Smooth muscle cell (in vitro differentiated cells): ENCODE measurements at regions not wholly inside any gene's neighbourhood (a gene's known extent, or its start where the extent isn't known, plus 50 kb on each side); places are given as distances from the start of the nearest gene placed in this dataset.

Experiments
- DNase-seq: peaks from one replicate; lab custom pipeline; 2025; ENCODE audit not compliant: unreplicated experiment; lab: John Stamatoyannopoulos, UW
- H2AFZ ChIP-seq: fragments of 200-600 bp; sonication (generic); 2 replicates; pipeline ENCODE4 v1.6.0; 2016; ENCODE audit warnings: antibody characterized with exemption, low read depth, mild to moderate bottlenecking
- H3F3A ChIP-seq: fragments of 200-600 bp; sonication (generic); 2 replicates; pipeline ENCODE4 v1.6.0; 2017; ENCODE audit warnings: antibody characterized with exemption, low read depth
- H3K27ac ChIP-seq: fragments of 200-600 bp; sonication (generic); 2 replicates; pipeline ENCODE4 v1.5.1; 2016; ENCODE audit warnings: low read depth, mild to moderate bottlenecking
- H3K27me3 ChIP-seq: fragments of 200-600 bp; sonication (generic); 2 replicates; pipeline ENCODE4 v1.6.1; 2016; ENCODE audit warnings: low read depth, mild to moderate bottlenecking
- H3K36me3 ChIP-seq: fragments of 200-600 bp; sonication (generic); 2 replicates; pipeline ENCODE4 v1.5.1; 2016; ENCODE audit warnings: low read depth
- H3K4me1 ChIP-seq: fragments of 200-600 bp; sonication (generic); 2 replicates; pipeline ENCODE4 v1.5.1; 2016; ENCODE audit warnings: low read depth
- H3K4me2 ChIP-seq: fragments of 200-600 bp; sonication (generic); 2 replicates; pipeline ENCODE4 v1.6.0; 2016; ENCODE audit warnings: mild to moderate bottlenecking
- H3K4me3 ChIP-seq: fragments of 200-600 bp; sonication (generic); 2 replicates; pipeline ENCODE4 v1.5.1; 2016; ENCODE audit warnings: mild to moderate bottlenecking
- H3K79me2 ChIP-seq: fragments of 200-600 bp; sonication (generic); 2 replicates; pipeline ENCODE4 v1.6.0; 2016; ENCODE audit warnings: low read depth, mild to moderate bottlenecking
- H3K9ac ChIP-seq: fragments of 200-600 bp; sonication (generic); 2 replicates; pipeline ENCODE4 v1.6.0; 2016; ENCODE audit warnings: low read depth
- H3K9me3 ChIP-seq: fragments of 200-600 bp; sonication (generic); replicated peaks from 2 replicates; pipeline ENCODE4 v1.5.1; 2016; ENCODE audit warnings: low read depth
- H4K20me1 ChIP-seq: fragments of 200-600 bp; sonication (generic); 2 replicates; pipeline ENCODE4 v1.6.0; 2016; ENCODE audit warnings: low read depth
- CTCF ChIP-seq: fragments of 200-600 bp; sonication (generic); IDR thresholded peaks from 2 replicates; pipeline ENCODE4 v1.5.1; 2017; ENCODE audit warnings: borderline replicate concordance, mild to moderate bottlenecking, antibody characterized with exemption; ENCODE audit not compliant: insufficient read depth, poor library complexity, severe bottlenecking
- WGBS: methylation state at CpG from one replicate; pipeline ENCODE4 v1.1.7; 2016; ENCODE audit warnings: low lambda C conversion rate; 5-methylcytosine and 5-hydroxymethylcytosine counted together

GRCh38 chr6:137637121-137637520, 142.9 kb upstream of the OLIG3 start:
- no peak overlapping the region for H3K4me3 ChIP-seq

GRCh38 chr6:137638926-137639706, 144.9 kb upstream of the OLIG3 start:
- Histone ChIP-seq H3K79me2 (no peaks in the 10 kb centered on the region), H3K36me3 (no peaks in the 10 kb centered on the region)

More at GRCh38 chr6:137637121-137637520, 142.9 kb upstream of the OLIG3 start:
- Histone ChIP-seq H3K9ac (no peak overlapping the region), H3K27ac (peak overlapping the region; percentile 35), H4K20me1 (no peaks in the 10 kb centered on the region), H3K4me1 (peaks cover 4% of the 10 kb centered on the region), H3K36me3 (no peaks in the 10 kb centered on the region), H3F3A (peaks cover 5% of the 10 kb centered on the region), H2AFZ (no peak overlapping the region), H3K9me3 (no peaks in the 10 kb centered on the region), H3K79me2 (no peaks in the 10 kb centered on the region), H3K27me3 (no peaks in the 10 kb centered on the region), H3K4me2 (peak overlapping the region; percentile 69)
- WGBS = 8% methylated on average over 1 of the region's 1 CpG
- no peak for DNase-seq
- no peak for TF ChIP-seq CTCF

GRCh38 chr6:137640086-137640485, 145.9 kb upstream of the OLIG3 start:
- Histone ChIP-seq H3K27ac (no peak overlapping the region), H3K27me3 (no peaks in the 10 kb centered on the region), H3K4me3 (no peak overlapping the region), H2AFZ (no peak overlapping the region), H3K4me1 (peaks cover 4% of the 10 kb centered on the region), H3K4me2 (no peak overlapping the region), H3K9me3 (no peaks in the 10 kb centered on the region), H3K9ac (no peak overlapping the region), H3K79me2 (no peaks in the 10 kb centered on the region), H4K20me1 (no peaks in the 10 kb centered on the region), H3K36me3 (no peaks in the 10 kb centered on the region), H3F3A (peaks cover 5% of the 10 kb centered on the region)
- DNase-seq = no peak
- 87% methylated on average over 7 of the region's 7 CpGs for WGBS
- no peak for TF ChIP-seq CTCF

More at GRCh38 chr6:137638926-137639706, 144.9 kb upstream of the OLIG3 start:
- no peak overlapping the region for H3K27ac ChIP-seq
- no peak for DNase-seq
- no peak overlapping the region for H3K9ac ChIP-seq
- 49% methylated on average over 3 of the region's 3 CpGs for WGBS
- H3K4me1 ChIP-seq = peaks cover 4% of the 10 kb centered on the region
- TF ChIP-seq CTCF = no peak
- H3K9me3 ChIP-seq = no peaks in the 10 kb centered on the region
- peak overlapping the region; percentile 12 for H2AFZ ChIP-seq
- H3K27me3 ChIP-seq = no peaks in the 10 kb centered on the region
- no peak overlapping the region for H3K4me3 ChIP-seq
- H3F3A ChIP-seq = peaks cover 5% of the 10 kb centered on the region
- H3K4me2 ChIP-seq = peak overlapping the region; percentile 3
- no peaks in the 10 kb centered on the region for H4K20me1 ChIP-seq
